SK-N-SH treated with all-trans-retinoic acid at 6 μM for 48 hours (cell line): ENCODE measurements at regions not wholly inside any gene's neighbourhood (a gene's known extent, or its start where the extent isn't known, plus 50 kb on each side); places are given as distances from the start of the nearest gene placed in this dataset.
A peak's percentile ranks its signal among the peaks of the same experiment; 100 is the strongest.

Experiments
- ATAC-seq: fragments of 200-7000 bp; cut with Tn5 transposase; 3 replicates; pipeline ENCODE4 v1.9.1; 2020; ENCODE audit warnings: mild to moderate bottlenecking, moderate library complexity
- ARNTL ChIP-seq: fragments of 450-650 bp; formaldehyde crosslinking; IDR thresholded peaks from 2 replicates; pipeline ENCODE4 v1.5.0; 2020; ENCODE audit warnings: low read depth, mild to moderate bottlenecking, moderate library complexity, borderline replicate concordance
- BACH2 ChIP-seq: fragments of 250-450 bp; sonication (Bioruptor Pico); IDR thresholded peaks from 2 replicates; pipeline ENCODE4 v1.9.0; 2021; ENCODE audit warnings: mild to moderate bottlenecking, borderline replicate concordance
- CREB5 ChIP-seq: fragments of 250-450 bp; sonication (Bioruptor Pico); IDR thresholded peaks from 2 replicates; pipeline ENCODE4 v1.5.1; 2020; ENCODE audit warnings: low read depth, mild to moderate bottlenecking, moderate library complexity
- CSDC2 ChIP-seq: fragments of 250-450 bp; sonication (Bioruptor Pico); IDR thresholded peaks from 2 replicates; pipeline ENCODE4 v1.5.0; 2020; ENCODE audit warnings: mild to moderate bottlenecking, moderate library complexity
- ESRRG ChIP-seq: fragments of 250-450 bp; sonication (Bioruptor Pico); IDR thresholded peaks from 2 replicates; pipeline ENCODE4 v1.6.1; 2021; ENCODE audit warnings: mild to moderate bottlenecking
- GLIS3 ChIP-seq: fragments of 250-450 bp; sonication (Bioruptor Pico); IDR thresholded peaks from 2 replicates; pipeline ENCODE4 v1.5.0; 2020; ENCODE audit warnings: mild to moderate bottlenecking, moderate library complexity
- ISL1 ChIP-seq: fragments of 250-450 bp; sonication (Bioruptor Pico); IDR thresholded peaks from 2 replicates; pipeline ENCODE4 v2.1.2; 2022; ENCODE audit warnings: mild to moderate bottlenecking, moderate library complexity
- OSR1 ChIP-seq: fragments of 250-450 bp; sonication (Bioruptor Pico); IDR thresholded peaks from 2 replicates; pipeline ENCODE4 v1.8.0; 2022; ENCODE audit warnings: moderate library complexity, mild to moderate bottlenecking, inconsistent platforms
- POU6F1 ChIP-seq: fragments of 250-450 bp; sonication (Bioruptor Pico); IDR thresholded peaks from 2 replicates; pipeline ENCODE4 v1.8.0; 2021; ENCODE audit warnings: low read depth, mild to moderate bottlenecking, moderate library complexity, borderline replicate concordance
- RARB ChIP-seq: fragments of 250-450 bp; sonication (Bioruptor Pico); IDR thresholded peaks from 2 replicates; pipeline ENCODE4 v1.8.0; 2021; ENCODE audit warnings: mild to moderate bottlenecking, moderate library complexity
- SNAI2 ChIP-seq: fragments of 250-450 bp; sonication (Bioruptor Pico); IDR thresholded peaks from 2 replicates; pipeline ENCODE4 v1.5.0; 2020; ENCODE audit warnings: mild to moderate bottlenecking, moderate library complexity
- TCF4 ChIP-seq: fragments of 250-450 bp; sonication (Bioruptor Pico); IDR thresholded peaks from 2 replicates; pipeline ENCODE4 v1.8.0; 2021; ENCODE audit warnings: mild to moderate bottlenecking, moderate library complexity, borderline replicate concordance
- ZFP3 ChIP-seq: fragments of 250-450 bp; sonication (Bioruptor Pico); IDR thresholded peaks from 2 replicates; pipeline ENCODE4 v1.5.0; 2020; ENCODE audit warnings: mild to moderate bottlenecking, moderate library complexity
- ZNF565 ChIP-seq: fragments of 450-650 bp; formaldehyde crosslinking; conservative IDR thresholded peaks from 2 replicates; pipeline ENCODE4 v1.5.0; 2020; ENCODE audit warnings: low read depth, mild to moderate bottlenecking, moderate library complexity
- TF ChIP-seq, protein P1 (sequence below): fragments of 250-450 bp; sonication (Bioruptor Pico); IDR thresholded peaks from 2 replicates; pipeline ENCODE4 v1.5.0; 2020; ENCODE audit warnings: mild to moderate bottlenecking, moderate library complexity
- TF ChIP-seq, protein P2 (sequence below): fragments of 250-450 bp; sonication (Bioruptor Pico); IDR thresholded peaks from 2 replicates; pipeline ENCODE4 v1.8.0; 2020; ENCODE audit warnings: mild to moderate bottlenecking, moderate library complexity, borderline replicate concordance

- TF ChIP-seq CSDC2 = no peak
- no peak for TF ChIP-seq POU6F1 (CRISPR knock-in tag)
- TF ChIP-seq ZFP3 = no peak
- TF ChIP-seq ESRRG (CRISPR knock-in tag) = no peak
- no peak for TF ChIP-seq SNAI2 (CRISPR knock-in tag)
- TF ChIP-seq TCF4 (CRISPR knock-in tag) = no peak
- ATAC-seq = no peak
These were observed 500.4 kb downstream of the NEBL start for GRCh38 chr10:20396701-20397100.

DNA sequence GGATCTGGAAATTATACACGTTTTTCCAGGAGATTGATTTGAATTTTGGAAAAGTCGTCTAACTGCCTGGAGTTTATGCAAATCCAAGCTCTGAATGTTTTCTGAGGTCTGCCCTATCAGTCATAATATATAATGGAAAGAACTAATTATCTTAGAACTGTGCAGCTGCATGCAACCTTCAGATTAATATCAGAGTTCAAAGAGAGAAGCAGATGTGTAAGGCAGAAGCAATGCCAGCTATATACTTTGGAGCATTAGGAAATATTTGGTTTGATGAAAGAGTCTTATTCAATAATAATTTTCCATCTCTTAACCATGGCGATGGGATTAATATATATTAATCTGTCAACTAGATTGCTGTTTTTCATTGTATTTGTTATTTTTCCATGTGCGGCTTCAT, 500.9 kb downstream of the NEBL start:
- peak; percentile 68; the same call in 1 of the 2 replicates for TF ChIP-seq TCF4 (CRISPR knock-in tag)
- TF ChIP-seq ISL1 = no peak
- ATAC-seq = no peak

DNA sequence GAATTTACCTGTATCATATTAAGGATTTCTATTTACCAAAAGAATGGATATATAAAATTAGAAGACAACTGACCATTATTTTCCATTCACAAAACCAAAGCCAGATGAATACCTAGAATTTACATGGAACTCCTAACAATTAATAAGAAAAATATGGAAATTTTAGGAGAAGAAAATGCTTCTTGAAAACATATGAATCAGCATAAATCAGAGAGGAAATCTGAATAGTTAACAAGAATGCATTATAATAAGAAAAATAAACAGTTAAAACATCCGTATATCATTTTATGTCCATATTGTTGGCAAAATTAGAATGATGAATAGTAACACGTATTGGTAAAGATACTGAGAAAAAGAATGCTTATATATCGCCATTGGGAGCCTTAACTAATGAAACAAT, 505.5 kb downstream of the NEBL start:
- ATAC-seq = no peak

More for the DNA sequence above, 505.5 kb downstream of the NEBL start:
- no peak for TF ChIP-seq CSDC2
- TF ChIP-seq ZNF565 (CRISPR knock-in tag) = no peak
- TF ChIP-seq GLIS3 (CRISPR knock-in tag) = no peak
- TF ChIP-seq ZFP3 = no peak
- no peak for TF ChIP-seq BACH2 (CRISPR knock-in tag)
- TF ChIP-seq, protein P1, sequence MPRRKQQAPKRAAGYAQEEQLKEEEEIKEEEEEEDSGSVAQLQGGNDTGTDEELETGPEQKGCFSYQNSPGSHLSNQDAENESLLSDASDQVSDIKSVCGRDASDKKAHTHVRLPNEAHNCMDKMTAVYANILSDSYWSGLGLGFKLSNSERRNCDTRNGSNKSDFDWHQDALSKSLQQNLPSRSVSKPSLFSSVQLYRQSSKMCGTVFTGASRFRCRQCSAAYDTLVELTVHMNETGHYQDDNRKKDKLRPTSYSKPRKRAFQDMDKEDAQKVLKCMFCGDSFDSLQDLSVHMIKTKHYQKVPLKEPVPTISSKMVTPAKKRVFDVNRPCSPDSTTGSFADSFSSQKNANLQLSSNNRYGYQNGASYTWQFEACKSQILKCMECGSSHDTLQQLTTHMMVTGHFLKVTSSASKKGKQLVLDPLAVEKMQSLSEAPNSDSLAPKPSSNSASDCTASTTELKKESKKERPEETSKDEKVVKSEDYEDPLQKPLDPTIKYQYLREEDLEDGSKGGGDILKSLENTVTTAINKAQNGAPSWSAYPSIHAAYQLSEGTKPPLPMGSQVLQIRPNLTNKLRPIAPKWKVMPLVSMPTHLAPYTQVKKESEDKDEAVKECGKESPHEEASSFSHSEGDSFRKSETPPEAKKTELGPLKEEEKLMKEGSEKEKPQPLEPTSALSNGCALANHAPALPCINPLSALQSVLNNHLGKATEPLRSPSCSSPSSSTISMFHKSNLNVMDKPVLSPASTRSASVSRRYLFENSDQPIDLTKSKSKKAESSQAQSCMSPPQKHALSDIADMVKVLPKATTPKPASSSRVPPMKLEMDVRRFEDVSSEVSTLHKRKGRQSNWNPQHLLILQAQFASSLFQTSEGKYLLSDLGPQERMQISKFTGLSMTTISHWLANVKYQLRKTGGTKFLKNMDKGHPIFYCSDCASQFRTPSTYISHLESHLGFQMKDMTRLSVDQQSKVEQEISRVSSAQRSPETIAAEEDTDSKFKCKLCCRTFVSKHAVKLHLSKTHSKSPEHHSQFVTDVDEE (CRISPR knock-in tag) = no peak
- no peak for TF ChIP-seq ISL1
- TF ChIP-seq, protein P2, sequence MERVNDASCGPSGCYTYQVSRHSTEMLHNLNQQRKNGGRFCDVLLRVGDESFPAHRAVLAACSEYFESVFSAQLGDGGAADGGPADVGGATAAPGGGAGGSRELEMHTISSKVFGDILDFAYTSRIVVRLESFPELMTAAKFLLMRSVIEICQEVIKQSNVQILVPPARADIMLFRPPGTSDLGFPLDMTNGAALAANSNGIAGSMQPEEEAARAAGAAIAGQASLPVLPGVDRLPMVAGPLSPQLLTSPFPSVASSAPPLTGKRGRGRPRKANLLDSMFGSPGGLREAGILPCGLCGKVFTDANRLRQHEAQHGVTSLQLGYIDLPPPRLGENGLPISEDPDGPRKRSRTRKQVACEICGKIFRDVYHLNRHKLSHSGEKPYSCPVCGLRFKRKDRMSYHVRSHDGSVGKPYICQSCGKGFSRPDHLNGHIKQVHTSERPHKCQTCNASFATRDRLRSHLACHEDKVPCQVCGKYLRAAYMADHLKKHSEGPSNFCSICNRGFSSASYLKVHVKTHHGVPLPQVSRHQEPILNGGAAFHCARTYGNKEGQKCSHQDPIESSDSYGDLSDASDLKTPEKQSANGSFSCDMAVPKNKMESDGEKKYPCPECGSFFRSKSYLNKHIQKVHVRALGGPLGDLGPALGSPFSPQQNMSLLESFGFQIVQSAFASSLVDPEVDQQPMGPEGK (CRISPR knock-in tag) = no peak
- no peak for TF ChIP-seq CREB5 (CRISPR knock-in tag)
- no peak for TF ChIP-seq ARNTL (CRISPR knock-in tag)
- TF ChIP-seq OSR1 (CRISPR knock-in tag) = no peak
- TF ChIP-seq RARB (CRISPR knock-in tag) = no peak
- TF ChIP-seq POU6F1 (CRISPR knock-in tag) = no peak
- TF ChIP-seq TCF4 (CRISPR knock-in tag) = no peak
